Left ventricle myocardium superior (tissue), 1 donor: ENCODE measurements at regions not wholly inside any gene's neighbourhood (a gene's known extent, or its start where the extent isn't known, plus 50 kb on each side); places are given as distances from the start of the nearest gene placed in this dataset.
"Not testable (repeated sequence)": the region's sequence is repeated elsewhere in the genome, so short reads cannot be mapped to it uniquely, and the experiment has no call there.

Experiments
- ATAC-seq: fragments of 200-7000 bp; cut with Tn5 transposase; one replicate; pipeline ENCODE4 v1.9.1; 2020; ENCODE audit warnings: mild to moderate bottlenecking, moderate library complexity
- DNase-seq: peaks from one replicate; pipeline ENCODE4 v3.0.0-alpha.2; 2020
- intact Hi-C: fragments of 100-400 bp; cut with micrococcal nuclease; formaldehyde crosslinking; loops from one replicate; pipeline ENCODE4 v1.11.0; 2022
- donor health status: DM: no; HTN: yes; CAD: no; lungs with severe emphysema.

DNA sequence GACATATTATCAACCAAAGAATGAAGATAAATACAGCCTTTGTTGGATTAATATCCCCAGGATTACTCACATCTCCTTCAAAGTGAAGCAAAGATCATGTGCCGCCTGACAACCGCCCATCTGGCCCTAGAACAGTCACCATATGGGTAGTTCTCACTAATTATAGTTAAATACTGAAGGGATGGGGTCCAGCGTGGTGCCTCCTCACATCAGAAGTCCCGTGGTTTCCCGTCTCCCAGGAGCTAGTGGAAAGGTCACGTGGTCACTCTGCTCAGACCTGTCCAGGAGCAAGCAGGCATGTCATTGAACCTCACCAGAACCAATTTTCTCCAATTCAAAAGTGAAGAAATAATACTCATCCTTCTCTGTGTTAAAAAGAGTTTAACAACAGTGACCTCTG lies 434.5 kb downstream of the SHISA9 start:
- no peak for DNase-seq
- ATAC-seq: no peak
- intact Hi-C loops: no loop called here

DNA sequence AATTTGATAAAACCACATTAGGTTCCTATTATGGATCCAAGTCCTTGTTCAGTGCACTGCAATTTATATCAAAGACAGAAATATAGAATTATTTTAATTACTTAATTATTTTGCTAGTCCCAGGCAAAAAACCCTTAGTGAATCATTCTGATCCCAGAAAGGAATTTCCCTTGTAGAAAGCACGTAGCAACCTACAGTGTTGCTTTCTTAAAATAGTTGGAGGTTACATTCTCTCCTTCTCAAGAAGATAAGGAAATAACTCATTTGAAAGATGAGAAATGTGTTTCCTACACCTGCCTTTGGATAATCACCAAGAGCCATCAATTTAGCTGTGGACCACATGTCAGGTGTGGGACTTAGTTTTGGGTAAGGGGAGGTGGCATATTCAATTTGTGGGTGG lies 434.9 kb downstream of the SHISA9 start:
- intact Hi-C loops: no loop called here
- ATAC-seq (no peak), DNase-seq (no peak)

DNA sequence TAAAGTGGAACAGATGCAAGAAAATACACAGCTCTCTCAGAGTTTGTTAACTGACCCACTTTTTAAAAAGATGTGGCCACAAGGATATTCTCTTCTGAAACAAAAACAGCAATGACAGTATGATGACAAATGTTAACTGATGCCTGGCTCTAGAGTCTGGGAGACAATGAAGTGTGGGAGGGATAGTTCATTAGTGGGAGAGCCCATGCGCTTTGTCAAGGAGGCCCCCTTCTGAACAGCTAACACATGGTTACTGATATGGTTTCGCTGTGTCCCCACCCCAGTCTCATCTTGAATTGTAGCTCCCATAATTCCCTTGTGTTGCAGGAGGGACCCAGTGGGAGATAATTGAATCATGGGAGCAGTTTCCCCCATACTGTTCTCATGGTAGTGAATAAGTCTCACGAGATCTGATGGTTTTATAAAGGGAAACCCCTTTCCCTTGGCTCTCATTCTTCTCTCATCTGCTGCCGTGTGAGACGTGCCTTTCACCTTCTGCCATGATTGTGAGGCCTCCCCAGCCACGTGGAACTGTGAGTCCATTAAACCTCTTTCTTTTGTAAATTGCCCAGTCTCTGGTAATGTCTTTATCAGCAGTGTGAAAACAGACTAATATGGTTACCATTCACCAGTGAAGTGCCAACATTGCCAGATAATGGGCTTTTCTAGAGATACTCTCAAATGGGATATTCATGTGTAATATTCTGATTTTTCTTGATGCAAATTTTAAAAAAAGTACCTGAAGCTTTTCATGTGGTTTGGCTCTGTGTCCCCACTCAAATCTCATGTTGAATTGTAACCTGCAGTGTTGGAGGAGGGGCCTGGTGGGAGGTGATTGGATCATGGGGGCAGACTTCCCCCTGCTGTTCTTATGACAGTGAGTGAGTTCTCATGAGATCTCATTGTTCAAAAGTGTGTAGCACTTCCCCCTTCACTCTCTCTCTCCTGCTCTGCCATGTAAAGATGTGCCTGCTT lies 435.8 kb downstream of the SHISA9 start:
- DNase-seq, intact Hi-C loops, ATAC-seq: not testable (repeated sequence)

DNA sequence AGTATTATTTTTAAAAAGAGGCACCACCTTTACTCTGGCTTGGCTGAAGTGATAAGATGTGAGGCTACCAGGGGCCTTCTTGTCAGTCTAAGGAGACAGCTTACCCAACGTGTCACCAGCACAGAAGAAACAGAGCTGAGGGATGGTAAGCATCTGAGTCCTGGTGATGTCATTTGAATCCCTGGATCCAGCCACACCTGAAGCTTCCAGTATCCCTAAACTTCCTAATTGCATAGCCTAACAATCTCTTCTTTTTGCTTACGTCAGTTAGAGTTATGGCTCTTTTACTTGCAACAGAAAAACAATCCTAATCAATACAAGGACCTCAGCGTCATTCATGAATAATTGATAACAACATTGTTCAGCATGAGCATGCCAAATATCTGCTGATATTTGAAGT lies 436.6 kb downstream of the SHISA9 start:
- no peak for ATAC-seq
- intact Hi-C loops: no loop called here
- no peak for DNase-seq

DNA sequence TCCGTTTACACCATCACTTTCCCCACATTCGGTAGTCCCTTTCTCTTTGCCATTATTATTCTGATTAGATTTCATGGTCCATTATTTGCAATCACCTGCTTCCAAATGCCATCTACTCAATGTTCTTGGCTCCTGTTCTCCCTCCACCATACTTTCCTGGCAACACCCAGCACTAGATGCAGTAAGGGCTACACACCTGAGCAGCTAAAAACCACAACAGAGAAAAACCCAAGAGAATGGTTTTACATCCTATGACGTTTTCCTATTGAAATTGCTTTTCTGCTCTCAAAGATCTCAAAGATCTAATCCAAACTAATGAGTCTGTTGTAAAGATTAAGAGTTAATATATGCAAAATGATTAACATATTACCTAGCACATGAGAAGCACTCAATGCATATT lies 441.3 kb downstream of the SHISA9 start:
- no peak for DNase-seq
- intact Hi-C loops: no loop called here
- no peak for ATAC-seq

DNA sequence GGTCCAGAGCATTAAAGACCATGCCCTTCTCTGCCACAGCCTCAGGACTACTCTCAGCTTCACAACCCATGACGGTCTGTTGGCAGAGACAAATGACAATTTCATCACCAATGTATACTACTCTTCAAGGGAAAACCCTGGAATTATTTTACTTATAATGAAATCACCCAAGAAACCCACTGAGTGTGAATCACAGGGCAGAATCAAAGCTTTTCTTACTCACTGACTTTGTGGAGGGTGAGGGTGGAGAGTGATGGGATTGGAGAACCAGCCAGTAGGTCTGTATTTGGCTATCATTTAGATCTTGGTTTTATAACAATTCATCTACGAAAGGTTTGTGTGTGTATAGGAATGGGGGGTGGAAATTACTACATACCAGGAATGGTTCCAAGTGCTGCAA lies 442.6 kb downstream of the SHISA9 start:
- intact Hi-C loops: no loop called here
- ATAC-seq (no peak), DNase-seq (no peak)

DNA sequence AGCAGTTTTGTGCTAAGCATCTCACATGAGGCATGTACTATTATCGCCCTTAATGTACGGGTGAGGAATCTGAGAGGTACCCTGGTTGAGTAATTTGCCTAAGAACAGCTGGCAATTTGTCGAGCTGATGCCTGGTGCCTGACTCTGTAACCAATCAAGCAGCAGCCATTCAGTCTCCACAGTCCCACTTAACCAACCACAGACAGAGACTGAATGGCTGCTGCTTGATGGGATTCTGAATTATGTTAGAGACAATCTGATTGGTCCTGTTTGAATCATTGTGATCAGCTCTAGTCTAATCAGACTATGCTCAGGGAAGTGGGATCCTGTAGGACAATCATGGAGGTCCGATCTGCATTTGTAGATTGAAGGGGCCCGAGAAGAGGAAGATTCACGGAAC lies 447.0 kb downstream of the SHISA9 start:
- intact Hi-C loops: no loop called here
- no peak for DNase-seq
- no peak for ATAC-seq

DNA sequence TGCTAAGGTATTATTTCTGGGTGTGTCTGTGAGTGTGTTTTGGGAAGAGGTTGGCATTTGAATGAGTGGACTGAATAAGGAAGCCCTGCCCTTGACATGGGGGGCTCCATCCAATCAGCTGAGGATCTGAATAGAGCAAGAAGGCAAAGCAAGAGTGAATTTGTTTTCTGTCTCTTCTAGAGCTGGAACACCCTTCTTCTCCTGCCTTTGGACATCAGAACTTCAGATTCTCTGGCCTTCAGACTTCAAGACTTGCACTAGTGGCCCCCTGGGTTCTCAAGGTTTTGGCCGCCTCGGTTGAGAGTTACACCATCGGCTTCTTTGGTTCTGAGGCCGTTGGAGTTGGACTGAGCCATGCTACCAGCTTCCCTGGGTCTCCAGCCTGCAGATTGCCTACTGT lies 448.6 kb downstream of the SHISA9 start:
- no peak for DNase-seq

DNA sequence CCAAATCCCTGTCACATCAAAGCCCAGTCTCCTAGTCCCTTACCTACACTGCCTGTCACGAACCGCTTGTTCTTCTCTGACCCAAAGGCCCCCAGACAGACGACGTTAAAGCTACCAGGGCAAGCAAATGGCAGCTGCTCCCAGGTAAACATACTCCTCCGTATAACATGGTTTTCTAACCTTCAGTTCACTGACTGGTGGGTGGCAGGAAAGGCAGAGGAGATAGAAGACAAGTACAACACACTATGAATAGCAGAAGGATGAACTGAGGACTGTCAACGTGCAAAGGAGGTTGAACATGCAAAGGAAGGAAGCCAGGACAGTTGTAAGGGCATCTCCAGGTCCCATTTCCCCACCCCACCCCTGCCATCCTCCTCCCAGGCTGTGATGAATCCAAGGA lies 449.8 kb downstream of the SHISA9 start:
- intact Hi-C loops: no loop called here
- no peak for DNase-seq
- no peak for ATAC-seq

More for the DNA sequence above, 448.6 kb downstream of the SHISA9 start:
- intact Hi-C loops: no loop called here
- ATAC-seq: no peak

DNA sequence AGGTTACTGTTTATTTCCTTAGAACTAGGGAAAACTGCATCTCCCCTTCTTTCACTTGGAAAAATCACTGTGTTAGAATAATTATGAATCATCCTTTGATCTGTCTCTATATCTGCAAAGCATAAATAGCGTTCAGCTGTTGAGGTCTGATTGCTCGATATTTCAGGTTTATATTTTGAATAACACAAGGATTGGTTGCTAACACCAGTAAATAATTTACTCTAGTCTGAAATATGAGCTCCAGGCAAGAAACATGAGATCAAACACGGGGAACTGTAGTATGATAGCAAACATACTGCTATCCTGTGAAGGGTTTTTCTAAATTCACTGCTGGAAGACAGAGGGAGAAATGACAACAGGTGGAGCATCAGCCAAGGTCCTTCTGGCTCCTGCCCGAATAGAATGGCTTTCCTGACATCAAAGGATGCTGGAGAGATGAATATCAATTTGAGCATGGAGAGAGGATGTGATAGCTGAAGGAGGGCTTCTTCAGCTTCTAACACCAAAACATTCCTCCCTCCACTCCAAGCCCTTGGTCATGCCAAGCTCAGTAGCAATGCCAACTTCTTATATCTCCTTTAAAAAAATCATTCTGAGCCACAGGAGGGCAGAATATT lies 450.3 kb downstream of the SHISA9 start:
- ATAC-seq: no peak
- intact Hi-C loops: no loop called here
- no peak for DNase-seq

DNA sequence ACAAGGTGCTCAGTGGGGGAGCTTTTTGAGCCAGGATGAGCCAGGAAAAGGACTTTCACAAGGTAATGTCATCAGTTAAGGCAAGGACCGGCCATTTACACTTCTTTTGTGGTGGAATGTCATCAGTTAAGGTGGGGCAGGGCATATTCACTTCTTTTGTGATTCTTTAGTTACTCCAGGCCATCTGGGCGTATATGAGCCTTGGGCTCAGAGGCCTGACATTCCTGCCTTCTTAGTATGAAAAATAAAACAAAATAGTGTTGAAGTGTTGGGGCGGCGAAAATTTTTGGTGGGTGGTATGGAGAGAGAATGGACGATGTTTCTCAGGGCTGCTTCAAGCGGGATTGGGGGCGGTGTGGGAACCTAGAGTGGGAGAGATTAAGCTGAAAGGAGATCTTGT lies 451.4 kb downstream of the SHISA9 start:
- ATAC-seq, intact Hi-C loops, DNase-seq: not testable (repeated sequence)

DNA sequence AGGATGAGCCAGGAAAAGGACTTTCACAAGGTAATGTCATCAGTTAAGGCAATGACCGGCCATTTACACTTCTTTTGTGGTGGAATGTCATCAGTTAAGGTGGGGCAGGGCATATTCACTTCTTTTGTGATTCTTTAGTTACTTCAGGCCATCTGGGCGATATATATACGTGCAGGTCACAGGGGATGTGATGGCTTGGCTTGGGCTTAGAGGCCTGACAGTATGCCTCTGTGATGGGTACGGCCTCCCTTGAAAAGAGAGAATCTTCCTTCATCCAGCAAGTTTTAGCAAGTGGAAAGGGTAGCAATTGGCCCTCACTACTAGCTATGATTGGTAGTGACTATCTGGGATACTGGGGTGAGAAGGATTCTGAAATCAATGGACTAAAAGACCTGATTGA lies 456.4 kb downstream of the SHISA9 start:
- ATAC-seq, intact Hi-C loops, DNase-seq: not testable (repeated sequence)

DNA sequence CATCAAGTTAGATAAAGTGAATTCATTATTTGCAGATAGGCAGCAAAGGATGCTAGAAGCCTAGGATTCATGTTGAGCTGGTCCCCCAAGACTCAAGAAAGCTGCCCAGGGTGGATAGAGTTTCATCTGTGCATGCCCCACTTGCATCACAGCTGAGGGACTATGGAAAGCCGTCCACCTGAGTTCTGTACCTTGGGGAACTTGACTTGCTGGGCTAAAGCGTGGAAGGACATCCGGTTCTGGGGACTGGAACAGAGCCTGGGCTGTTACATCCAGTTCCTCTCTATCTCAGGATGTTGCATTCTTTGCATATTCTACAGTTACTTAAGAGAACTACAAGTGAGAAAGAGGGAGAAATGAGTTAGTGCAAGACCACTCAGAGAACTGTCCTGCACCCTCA lies 458.4 kb downstream of the SHISA9 start:
- intact Hi-C loops: no loop called here
- DNase-seq (no peak), ATAC-seq (no peak)

DNA sequence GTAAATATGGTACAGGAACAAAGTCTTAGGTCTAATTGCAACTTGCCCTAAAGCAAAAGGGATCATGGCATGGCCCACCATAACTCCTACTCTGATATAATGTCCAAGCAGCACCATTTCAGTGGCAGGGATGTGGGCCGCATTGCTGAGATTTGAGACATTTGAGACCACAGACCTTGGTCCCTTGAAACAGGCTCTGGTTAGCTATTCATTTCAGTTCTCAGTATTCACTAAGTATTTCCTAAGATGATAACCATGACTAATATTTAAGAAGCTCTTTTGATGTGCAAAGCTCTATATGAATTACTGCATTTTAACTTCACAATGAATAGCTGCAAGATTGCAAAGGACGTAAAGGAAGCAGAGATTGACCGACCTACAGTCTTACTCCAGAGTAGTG lies 471.0 kb downstream of the SHISA9 start:
- intact Hi-C loops: no loop called here
- no peak for DNase-seq
- ATAC-seq: no peak

DNA sequence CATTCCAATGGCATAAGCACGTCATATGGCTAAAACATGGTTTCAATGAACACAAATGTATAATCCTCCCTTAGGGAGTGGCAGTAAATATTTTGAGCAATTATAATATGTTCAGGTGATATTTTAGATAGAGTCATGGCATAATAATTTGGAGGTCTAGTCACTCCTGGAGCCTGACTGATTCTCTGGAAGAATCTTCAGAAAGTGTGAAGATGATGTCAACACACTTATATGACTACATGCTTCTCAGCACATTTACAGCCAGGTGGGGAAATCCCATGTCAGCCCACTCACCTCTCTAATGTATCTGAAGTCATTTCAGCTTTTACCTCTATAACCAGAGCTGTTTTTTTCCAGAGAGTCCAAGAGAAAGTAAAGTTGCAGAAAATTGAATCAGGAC lies 474.8 kb downstream of the SHISA9 start:
- intact Hi-C loops: no loop called here
- no peak for ATAC-seq
- no peak for DNase-seq

DNA sequence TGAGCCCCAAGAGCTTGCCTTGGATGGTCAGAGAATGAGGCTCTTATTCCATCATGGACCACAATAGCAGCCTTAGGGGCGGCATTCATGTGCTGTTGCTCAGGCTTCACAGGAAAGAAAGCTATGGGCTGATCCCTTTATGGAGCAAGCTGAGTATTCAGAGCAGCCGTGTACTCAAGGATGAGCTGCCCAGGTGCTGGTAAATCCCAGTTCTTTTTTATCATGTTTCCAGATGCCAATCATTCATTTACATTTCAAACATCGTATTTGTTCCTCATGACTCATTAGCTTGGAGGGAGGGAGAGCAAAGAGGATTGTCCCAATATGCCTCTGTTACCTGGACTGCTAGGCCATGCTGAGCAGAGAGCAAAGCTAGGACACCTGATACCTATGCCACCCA lies 475.7 kb downstream of the SHISA9 start:
- DNase-seq (no peak), ATAC-seq (no peak)
- intact Hi-C loops: no loop called here

DNA sequence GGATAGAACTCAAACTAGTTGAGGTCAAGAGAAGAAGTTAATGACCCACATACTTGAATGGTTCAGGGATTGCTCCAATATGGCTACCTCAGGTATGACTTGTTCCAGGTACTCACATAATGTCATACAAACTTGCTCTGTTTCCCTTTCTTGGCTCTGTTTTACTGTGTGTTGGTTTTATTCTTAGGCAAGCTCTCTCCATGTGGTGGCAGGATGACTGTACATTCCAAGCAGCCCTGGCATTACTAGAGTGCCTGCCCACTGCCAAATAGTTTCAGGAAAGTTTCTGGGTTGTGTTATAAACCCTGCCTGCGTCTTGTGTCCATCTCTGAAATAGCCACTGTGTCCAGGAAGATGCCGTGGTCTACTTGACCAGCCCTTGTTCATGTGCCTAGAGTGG lies 476.8 kb downstream of the SHISA9 start:
- DNase-seq (no peak), ATAC-seq (no peak)
- intact Hi-C loops: no loop called here

DNA sequence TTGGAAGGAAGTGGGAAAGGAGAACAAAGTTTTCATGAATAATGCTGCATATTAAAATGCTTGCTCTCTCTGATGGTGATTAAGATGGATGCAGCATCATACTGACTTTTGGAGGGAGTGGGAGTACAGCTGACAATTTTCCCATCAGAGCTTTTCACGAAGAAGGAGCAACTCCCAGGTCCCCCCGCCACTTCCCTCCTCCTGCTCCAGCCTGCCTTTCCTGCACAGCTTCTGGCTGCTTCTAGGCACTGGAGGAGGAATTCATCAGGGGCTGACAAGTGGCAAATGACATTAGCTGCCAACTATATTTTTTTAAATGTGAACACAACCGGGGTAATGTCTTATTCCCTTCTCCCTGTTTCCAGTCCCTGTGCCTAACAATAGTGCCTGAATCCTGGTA lies 477.9 kb downstream of the SHISA9 start:
- no peak for DNase-seq
- ATAC-seq: no peak
- intact Hi-C loops: no loop called here

DNA sequence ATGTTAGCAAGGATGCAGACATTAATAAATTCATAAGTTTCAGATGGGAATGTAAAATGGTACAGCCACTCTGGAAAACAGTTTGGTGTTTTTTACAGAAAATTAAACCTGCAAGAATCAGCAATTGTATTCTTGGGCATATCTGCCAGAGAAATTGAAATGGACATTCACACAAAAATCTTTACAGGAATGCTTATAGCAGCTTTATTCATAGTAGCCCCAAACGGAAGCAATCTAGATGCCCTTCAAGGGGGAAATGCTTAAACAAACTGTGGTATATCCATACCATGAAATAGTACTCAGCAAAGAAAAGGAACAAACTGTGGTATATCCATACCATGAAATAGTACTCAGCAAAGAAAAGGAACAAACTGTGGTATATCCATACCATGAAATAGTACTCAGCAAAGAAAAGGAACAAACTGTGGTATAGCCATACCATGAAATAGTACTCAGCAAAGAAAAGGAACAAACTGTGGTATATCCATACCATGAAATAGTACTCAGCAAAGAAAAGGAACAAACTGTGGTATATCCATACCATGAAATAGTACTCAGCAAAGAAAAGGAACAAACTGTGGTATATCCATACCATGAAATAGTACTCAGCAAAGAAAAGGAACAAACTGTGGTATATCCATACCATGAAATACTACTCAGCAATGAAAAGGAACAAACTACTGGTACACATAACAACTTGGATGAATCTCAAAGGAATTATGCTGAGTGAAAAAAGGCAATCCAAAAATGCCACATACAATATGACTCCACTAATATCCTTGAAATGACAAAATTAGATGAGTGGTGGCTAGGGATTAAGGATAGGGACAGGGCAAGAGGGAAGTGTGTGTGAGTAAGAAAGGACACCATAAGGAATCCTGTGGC lies 484.0 kb downstream of the SHISA9 start:
- intact Hi-C loops, DNase-seq, ATAC-seq: not testable (repeated sequence)
